ENCODE measurements at regions not wholly inside any gene's neighbourhood (a gene's known extent, or its start where the extent isn't known, plus 50 kb on each side); places are given as distances from the start of the nearest gene placed in this dataset.

- TF ChIP-seq ZNF331 (CRISPR knock-in tag; IDR thresholded peaks at IDR 0.05; ENCODE audit: low read depth): no peak
- no peak for TF ChIP-seq CTCF (conservative IDR thresholded peaks at IDR 0.05; ENCODE audit: low read depth in 2 of 2)
- TF ChIP-seq REST (IDR thresholded peaks at IDR 0.05; ENCODE audit: unreplicated experiment): no peak
- TF ChIP-seq EZH2 (IDR thresholded peaks at IDR 0.05; ENCODE audit: low read depth, unreplicated experiment): no peak
- no peak for TF ChIP-seq POLR2AphosphoS5 (IDR thresholded peaks at IDR 0.05; ENCODE audit: low read depth)
- TF ChIP-seq ETS1 (IDR thresholded peaks at IDR 0.05): no peak
- TF ChIP-seq ZNF114 (CRISPR knock-in tag; IDR thresholded peaks at IDR 0.05): no peak
These were observed 219.4 kb downstream of the HNMT start for GRCh38 chr2:138183705-138184104.

All from GM23338 (cell line).